ENCODE measurements at regions not wholly inside any gene's neighbourhood (a gene's known extent, or its start where the extent isn't known, plus 50 kb on each side); places are given as distances from the start of the nearest gene placed in this dataset.

GRCh38 chr13:72653506-72653905 is 73.9 kb downstream of the MZT1 start:
- POLR2A ChIA-PET: no interaction called here
- DNase-seq (ENCODE audit: low read depth, low spot score): no peak

GRCh38 chr13:72652681-72653080 is 74.7 kb downstream of the MZT1 start:
- no peak overlapping the region for H3K27ac ChIP-seq (ENCODE audit: low read depth, low read length)
- ATAC-seq: no peak
- no peak for TF ChIP-seq RAD21 (IDR thresholded peaks at IDR 0.05; ENCODE audit: low read depth)
- no peak for TF ChIP-seq FOSL1 (IDR thresholded peaks at IDR 0.05; ENCODE audit: low read depth)
- TF ChIP-seq SRF (IDR thresholded peaks at IDR 0.05; ENCODE audit: low read depth): no peak
- TF ChIP-seq SIN3A (IDR thresholded peaks at IDR 0.05; ENCODE audit: low read depth): no peak
- no peak for TF ChIP-seq POLR2AphosphoS5 (IDR thresholded peaks at IDR 0.05; ENCODE audit: low read depth, low read length)
- TF ChIP-seq, protein P1, sequence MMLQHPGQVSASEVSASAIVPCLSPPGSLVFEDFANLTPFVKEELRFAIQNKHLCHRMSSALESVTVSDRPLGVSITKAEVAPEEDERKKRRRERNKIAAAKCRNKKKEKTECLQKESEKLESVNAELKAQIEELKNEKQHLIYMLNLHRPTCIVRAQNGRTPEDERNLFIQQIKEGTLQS (IDR thresholded peaks at IDR 0.05): no peak
- TF ChIP-seq CBX3 (IDR thresholded peaks at IDR 0.05; ENCODE audit: low read depth): no peak
- no peak for TF ChIP-seq EZH2 (IDR thresholded peaks at IDR 0.05)
- no peak for TF ChIP-seq ZNF274 (IDR thresholded peaks at IDR 0.05; ENCODE audit: low read depth, low read length)
- no peak for TF ChIP-seq CEBPB (IDR thresholded peaks at IDR 0.05; ENCODE audit: low read depth)
- TF ChIP-seq, protein P2, sequence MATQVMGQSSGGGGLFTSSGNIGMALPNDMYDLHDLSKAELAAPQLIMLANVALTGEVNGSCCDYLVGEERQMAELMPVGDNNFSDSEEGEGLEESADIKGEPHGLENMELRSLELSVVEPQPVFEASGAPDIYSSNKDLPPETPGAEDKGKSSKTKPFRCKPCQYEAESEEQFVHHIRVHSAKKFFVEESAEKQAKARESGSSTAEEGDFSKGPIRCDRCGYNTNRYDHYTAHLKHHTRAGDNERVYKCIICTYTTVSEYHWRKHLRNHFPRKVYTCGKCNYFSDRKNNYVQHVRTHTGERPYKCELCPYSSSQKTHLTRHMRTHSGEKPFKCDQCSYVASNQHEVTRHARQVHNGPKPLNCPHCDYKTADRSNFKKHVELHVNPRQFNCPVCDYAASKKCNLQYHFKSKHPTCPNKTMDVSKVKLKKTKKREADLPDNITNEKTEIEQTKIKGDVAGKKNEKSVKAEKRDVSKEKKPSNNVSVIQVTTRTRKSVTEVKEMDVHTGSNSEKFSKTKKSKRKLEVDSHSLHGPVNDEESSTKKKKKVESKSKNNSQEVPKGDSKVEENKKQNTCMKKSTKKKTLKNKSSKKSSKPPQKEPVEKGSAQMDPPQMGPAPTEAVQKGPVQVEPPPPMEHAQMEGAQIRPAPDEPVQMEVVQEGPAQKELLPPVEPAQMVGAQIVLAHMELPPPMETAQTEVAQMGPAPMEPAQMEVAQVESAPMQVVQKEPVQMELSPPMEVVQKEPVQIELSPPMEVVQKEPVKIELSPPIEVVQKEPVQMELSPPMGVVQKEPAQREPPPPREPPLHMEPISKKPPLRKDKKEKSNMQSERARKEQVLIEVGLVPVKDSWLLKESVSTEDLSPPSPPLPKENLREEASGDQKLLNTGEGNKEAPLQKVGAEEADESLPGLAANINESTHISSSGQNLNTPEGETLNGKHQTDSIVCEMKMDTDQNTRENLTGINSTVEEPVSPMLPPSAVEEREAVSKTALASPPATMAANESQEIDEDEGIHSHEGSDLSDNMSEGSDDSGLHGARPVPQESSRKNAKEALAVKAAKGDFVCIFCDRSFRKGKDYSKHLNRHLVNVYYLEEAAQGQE (IDR thresholded peaks at IDR 0.05; ENCODE audit: low read depth): no peak

More at GRCh38 chr13:72653506-72653905, 73.9 kb downstream of the MZT1 start:
- no peaks in the 10 kb centered on the region for H3K9me3 ChIP-seq (ENCODE audit: control insufficient read depth in 1 of 2, insufficient read depth in 1 of 2, low read depth in 1 of 2, low read length in 2 of 2)
- no peaks in the 10 kb centered on the region for H3K9me2 ChIP-seq (ENCODE audit: insufficient read depth)
- no peaks in the 10 kb centered on the region for H3K4me1 ChIP-seq (ENCODE audit: control insufficient read depth in 1 of 2, insufficient read depth in 2 of 2, low read length in 2 of 2)
- no peak overlapping the region for H3K4me3 ChIP-seq (replicated peaks in 1 of 2; ENCODE audit: low read depth in 1 of 2, low read length in 2 of 2)
- no peak overlapping the region for H3K9ac ChIP-seq (ENCODE audit: low read length)
- H3K4me2 ChIP-seq (ENCODE audit: low read length): no peak overlapping the region
- ChIA-PET CTCF (interaction anchor here (0.7 to 1.1 kb wide), 2 partner anchors 10 to 39 kb away, joined by 4 read pairs; no protein-coding TSS in a partner anchor), RAD21 (ENCODE audit: low non-redundant PET in 1 of 2, low total read pairs in 2 of 2, uncharacterized antibody in 2 of 2, unreplicated experiment in 2 of 2) (no interaction called here)
- no TSS peak for BruUV-seq (replicated peaks)
- H4K20me1 ChIP-seq (ENCODE audit: insufficient read depth): no peaks in the 10 kb centered on the region
- no peaks in the 10 kb centered on the region for H3K27me3 ChIP-seq (ENCODE audit: insufficient read depth, low read length)
- no peaks in the 10 kb centered on the region for H3K79me2 ChIP-seq (ENCODE audit: insufficient read depth, low read length)
- no peak overlapping the region for H2AFZ ChIP-seq (ENCODE audit: low read depth, low read length, poor library complexity, severe bottlenecking)
- H3K27ac ChIP-seq (ENCODE audit: low read depth, low read length): no peak overlapping the region
- no peak for ATAC-seq
- intact Hi-C loops (cut with micrococcal nuclease): no loop called here
- TF ChIP-seq SRF (IDR thresholded peaks at IDR 0.05; ENCODE audit: low read depth): no peak
- TF ChIP-seq, protein P1 (IDR thresholded peaks at IDR 0.05): no peak
- TF ChIP-seq RAD21 (IDR thresholded peaks at IDR 0.05; ENCODE audit: low read depth): no peak
- TF ChIP-seq POLR2A (IDR thresholded peaks at IDR 0.05; ENCODE audit: borderline replicate concordance, extremely low read depth, insufficient read depth, insufficient read length): no peak
- TF ChIP-seq CEBPB (IDR thresholded peaks at IDR 0.05; ENCODE audit: low read depth): no peak
- TF ChIP-seq, protein P3, sequence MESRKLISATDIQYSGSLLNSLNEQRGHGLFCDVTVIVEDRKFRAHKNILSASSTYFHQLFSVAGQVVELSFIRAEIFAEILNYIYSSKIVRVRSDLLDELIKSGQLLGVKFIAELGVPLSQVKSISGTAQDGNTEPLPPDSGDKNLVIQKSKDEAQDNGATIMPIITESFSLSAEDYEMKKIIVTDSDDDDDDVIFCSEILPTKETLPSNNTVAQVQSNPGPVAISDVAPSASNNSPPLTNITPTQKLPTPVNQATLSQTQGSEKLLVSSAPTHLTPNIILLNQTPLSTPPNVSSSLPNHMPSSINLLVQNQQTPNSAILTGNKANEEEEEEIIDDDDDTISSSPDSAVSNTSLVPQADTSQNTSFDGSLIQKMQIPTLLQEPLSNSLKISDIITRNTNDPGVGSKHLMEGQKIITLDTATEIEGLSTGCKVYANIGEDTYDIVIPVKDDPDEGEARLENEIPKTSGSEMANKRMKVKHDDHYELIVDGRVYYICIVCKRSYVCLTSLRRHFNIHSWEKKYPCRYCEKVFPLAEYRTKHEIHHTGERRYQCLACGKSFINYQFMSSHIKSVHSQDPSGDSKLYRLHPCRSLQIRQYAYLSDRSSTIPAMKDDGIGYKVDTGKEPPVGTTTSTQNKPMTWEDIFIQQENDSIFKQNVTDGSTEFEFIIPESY (IDR thresholded peaks at IDR 0.05; ENCODE audit: extremely low read depth, insufficient replicate concordance, low read length): no peak
- no peak for TF ChIP-seq ELF1 (IDR thresholded peaks at IDR 0.05; ENCODE audit: borderline replicate concordance, low read depth)
- TF ChIP-seq YY1 (IDR thresholded peaks at IDR 0.05; ENCODE audit: extremely low read depth, insufficient replicate concordance, low read depth, low read length): no peak
- H3K36me3 ChIP-seq (ENCODE audit: control insufficient read depth in 1 of 2, insufficient read depth in 2 of 2, low read length in 2 of 2): no peaks in the 10 kb centered on the region

More at GRCh38 chr13:72652681-72653080, 74.7 kb downstream of the MZT1 start:
- H3K9me2 ChIP-seq (ENCODE audit: insufficient read depth): no peaks in the 10 kb centered on the region
- intact Hi-C loops (cut with micrococcal nuclease): no loop called here
- H3K9me3 ChIP-seq (ENCODE audit: control insufficient read depth in 1 of 2, insufficient read depth in 1 of 2, low read depth in 1 of 2, low read length in 2 of 2): no peaks in the 10 kb centered on the region
- ChIA-PET CTCF (interaction anchor here (1.1 kb wide), 1 partner anchor 9 kb away, joined by 4 read pairs; no protein-coding TSS in a partner anchor), POLR2A (no interaction called here), RAD21 (ENCODE audit: low non-redundant PET in 1 of 2, low total read pairs in 2 of 2, uncharacterized antibody in 2 of 2, unreplicated experiment in 2 of 2) (no interaction called here)
- no peak overlapping the region for H3K9ac ChIP-seq (ENCODE audit: low read length)
- no peaks in the 10 kb centered on the region for H3K36me3 ChIP-seq (ENCODE audit: control insufficient read depth in 1 of 2, insufficient read depth in 2 of 2, low read length in 2 of 2)
- no peaks in the 10 kb centered on the region for H3K79me2 ChIP-seq (ENCODE audit: insufficient read depth, low read length)
- no peaks in the 10 kb centered on the region for H3K4me1 ChIP-seq (ENCODE audit: control insufficient read depth in 1 of 2, insufficient read depth in 2 of 2, low read length in 2 of 2)
- no peak overlapping the region for H3K4me3 ChIP-seq (replicated peaks in 1 of 2; ENCODE audit: low read depth in 1 of 2, low read length in 2 of 2)
- H3K27me3 ChIP-seq (ENCODE audit: insufficient read depth, low read length): no peaks in the 10 kb centered on the region
- H2AFZ ChIP-seq (ENCODE audit: low read depth, low read length, poor library complexity, severe bottlenecking): no peak overlapping the region
- H4K20me1 ChIP-seq (ENCODE audit: insufficient read depth): no peaks in the 10 kb centered on the region
- no peak overlapping the region for H3K4me2 ChIP-seq (ENCODE audit: low read length)
- BruUV-seq (replicated peaks): no TSS peak
- no peak for DNase-seq (ENCODE audit: low read depth, low spot score)
